T47D (cell line): ENCODE measurements at regions not wholly inside any gene's neighbourhood (a gene's known extent, or its start where the extent isn't known, plus 50 kb on each side); places are given as distances from the start of the nearest gene placed in this dataset.

ENCODE experiments used
- DNase-seq, 2 experiments: peaks; one replicate each; pipeline versions ENCODE4 v3.0.0 to v3.0.0-alpha.2; 2011 to 2012; ENCODE audit warnings: low read depth in 1 of 2, low spot score in 1 of 2
- JUND ChIP-seq: IDR thresholded peaks from 2 replicates; pipeline ENCODE4 v1.6.1; 2012; ENCODE audit warnings: low read depth
- in situ Hi-C: cut with HindIII; loops from 2 replicates; pipeline ENCODE4 v1.10.0; 2016; ENCODE audit warnings: low sequenced_read_pairs, low pct_unique_long_range_greater_than_20kb

- in situ Hi-C loops = no loop called here
- no peak for TF ChIP-seq JUND
- no peak for DNase-seq
Observed at GRCh38 chr13:68988176-68988575, 1119.5 kb upstream of the ATXN8OS start.

- no peak for TF ChIP-seq JUND
- no peak for DNase-seq
- in situ Hi-C loops = no loop called here
Observed at GRCh38 chr13:68987585-68987984, 1120.0 kb upstream of the ATXN8OS start.

GRCh38 chr13:68984688-68985319 lies 1122.8 kb upstream of the ATXN8OS start:
- in situ Hi-C loops = no loop called here
- TF ChIP-seq JUND = no peak
- DNase-seq = no peak

- in situ Hi-C loops = no loop called here
- TF ChIP-seq JUND = no peak
- no peak for DNase-seq
Observed at GRCh38 chr13:68982961-68983619, 1124.5 kb upstream of the ATXN8OS start.

GRCh38 chr13:68976287-68976686 lies 1131.3 kb upstream of the ATXN8OS start:
- no peak for DNase-seq
- in situ Hi-C loops = no loop called here

GRCh38 chr13:68970532-68970931 lies 1137.1 kb upstream of the ATXN8OS start:
- DNase-seq = no peak
- no peak for TF ChIP-seq JUND
- in situ Hi-C loops = no loop called here

More at GRCh38 chr13:68976287-68976686, 1131.3 kb upstream of the ATXN8OS start:
- no peak for TF ChIP-seq JUND

GRCh38 chr13:68948586-68948985 lies 1159.0 kb upstream of the ATXN8OS start:
- no peak for DNase-seq
- no peak for TF ChIP-seq JUND
- in situ Hi-C loops = no loop called here

- in situ Hi-C loops = no loop called here
- no peak for TF ChIP-seq JUND
- DNase-seq = no peak
Observed at GRCh38 chr13:68944272-68944671, 1163.4 kb upstream of the ATXN8OS start.

GRCh38 chr13:68940049-68940448 lies 1167.6 kb upstream of the ATXN8OS start:
- in situ Hi-C loops = no loop called here
- DNase-seq = no peak
- TF ChIP-seq JUND = no peak

GRCh38 chr13:68938639-68939038 lies 1169.0 kb upstream of the ATXN8OS start:
- no peak for DNase-seq
- no peak for TF ChIP-seq JUND
- in situ Hi-C loops = no loop called here

GRCh38 chr13:68929075-68929745 lies 1178.4 kb upstream of the ATXN8OS start:
- in situ Hi-C loops = no loop called here
- no peak for DNase-seq
- TF ChIP-seq JUND = no peak

GRCh38 chr13:68927387-68928026 lies 1180.1 kb upstream of the ATXN8OS start:
- in situ Hi-C loops = no loop called here
- no peak for TF ChIP-seq JUND
- peak in 1 of 2 experiments; percentile 77 for DNase-seq

GRCh38 chr13:68923995-68924394 lies 1183.6 kb upstream of the ATXN8OS start:
- in situ Hi-C loops = no loop called here
- TF ChIP-seq JUND = no peak
- DNase-seq = no peak
